VCaP (cell line): ENCODE measurements at regions not wholly inside any gene's neighbourhood (a gene's known extent, or its start where the extent isn't known, plus 50 kb on each side); places are given as distances from the start of the nearest gene placed in this dataset.

Experiments used
- H3K27ac ChIP-seq: fragments of 450-650 bp; 2 replicates; pipeline ENCODE4 v1.5.1; 2017
- CTCF ChIP-seq: fragments of 450-650 bp; conservative IDR thresholded peaks from 2 replicates; pipeline ENCODE4 v1.5.1; 2017; ENCODE audit warnings: mild to moderate bottlenecking, moderate library complexity

- no peak for TF ChIP-seq CTCF
- H3K27ac ChIP-seq = no peak overlapping the region
Observed at GRCh38 chr19:28020619-28021258, 1192.2 kb downstream of the UQCRFS1 start.

- no peak for TF ChIP-seq CTCF
- no peak overlapping the region for H3K27ac ChIP-seq
Observed at GRCh38 chr19:28019901-28020300, 1193.0 kb downstream of the UQCRFS1 start.

GRCh38 chr19:28019371-28019770 lies 1193.6 kb downstream of the UQCRFS1 start:
- H3K27ac ChIP-seq = no peak overlapping the region
- TF ChIP-seq CTCF = no peak

GRCh38 chr19:28018499-28018898 lies 1194.5 kb downstream of the UQCRFS1 start:
- no peak for TF ChIP-seq CTCF
- H3K27ac ChIP-seq = no peak overlapping the region

- TF ChIP-seq CTCF = no peak
- no peak overlapping the region for H3K27ac ChIP-seq
Observed at GRCh38 chr19:28014615-28015405, 1198.1 kb downstream of the UQCRFS1 start.

- TF ChIP-seq CTCF = no peak
- no peak overlapping the region for H3K27ac ChIP-seq
Observed at GRCh38 chr19:28012361-28012760, 1200.6 kb downstream of the UQCRFS1 start.

- TF ChIP-seq CTCF = no peak
- no peak overlapping the region for H3K27ac ChIP-seq
Observed at GRCh38 chr19:28010656-28011055, 1202.3 kb downstream of the UQCRFS1 start.
